ENCODE measurements at regions not wholly inside any gene's neighbourhood (a gene's known extent, or its start where the extent isn't known, plus 50 kb on each side); places are given as distances from the start of the nearest gene placed in this dataset.

DNA sequence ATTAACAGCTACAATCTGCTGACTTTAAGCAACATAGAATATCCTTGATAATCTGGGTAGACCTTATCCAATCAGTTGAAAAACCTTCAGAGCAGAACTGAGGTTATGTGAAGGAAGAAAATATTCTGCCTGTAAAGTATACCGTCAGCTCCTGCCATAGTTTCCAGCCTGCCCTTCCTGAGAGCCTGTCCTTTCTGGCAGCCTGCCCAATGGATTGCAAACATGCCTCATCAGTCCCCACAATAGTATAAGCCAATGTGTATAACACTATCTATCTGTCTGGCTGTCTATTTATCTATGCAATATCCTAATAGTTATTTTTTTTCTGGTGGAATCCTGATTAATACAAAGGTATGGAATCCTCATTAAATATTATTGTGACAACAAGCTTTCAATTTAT is 489.2 kb upstream of the KCND2 start:
- TF ChIP-seq, protein P1, sequence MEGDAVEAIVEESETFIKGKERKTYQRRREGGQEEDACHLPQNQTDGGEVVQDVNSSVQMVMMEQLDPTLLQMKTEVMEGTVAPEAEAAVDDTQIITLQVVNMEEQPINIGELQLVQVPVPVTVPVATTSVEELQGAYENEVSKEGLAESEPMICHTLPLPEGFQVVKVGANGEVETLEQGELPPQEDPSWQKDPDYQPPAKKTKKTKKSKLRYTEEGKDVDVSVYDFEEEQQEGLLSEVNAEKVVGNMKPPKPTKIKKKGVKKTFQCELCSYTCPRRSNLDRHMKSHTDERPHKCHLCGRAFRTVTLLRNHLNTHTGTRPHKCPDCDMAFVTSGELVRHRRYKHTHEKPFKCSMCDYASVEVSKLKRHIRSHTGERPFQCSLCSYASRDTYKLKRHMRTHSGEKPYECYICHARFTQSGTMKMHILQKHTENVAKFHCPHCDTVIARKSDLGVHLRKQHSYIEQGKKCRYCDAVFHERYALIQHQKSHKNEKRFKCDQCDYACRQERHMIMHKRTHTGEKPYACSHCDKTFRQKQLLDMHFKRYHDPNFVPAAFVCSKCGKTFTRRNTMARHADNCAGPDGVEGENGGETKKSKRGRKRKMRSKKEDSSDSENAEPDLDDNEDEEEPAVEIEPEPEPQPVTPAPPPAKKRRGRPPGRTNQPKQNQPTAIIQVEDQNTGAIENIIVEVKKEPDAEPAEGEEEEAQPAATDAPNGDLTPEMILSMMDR (conservative IDR thresholded peaks at IDR 0.05): no peak
- TF ChIP-seq EZH2 (IDR thresholded peaks at IDR 0.05; ENCODE audit: low read depth): no peak
